ENCODE measurements at regions not wholly inside any gene's neighbourhood (a gene's known extent, or its start where the extent isn't known, plus 50 kb on each side); places are given as distances from the start of the nearest gene placed in this dataset.
"Not testable (repeated sequence)": the region's sequence is repeated elsewhere in the genome, so short reads cannot be mapped to it uniquely, and the experiment has no call there.

GRCh38 chr13:18869365-18869764 is 312.3 kb downstream of the TUBA3C start:
- not testable (repeated sequence) for TF ChIP-seq ZNF274 (IDR thresholded peaks at IDR 0.05; ENCODE audit: low read depth, low read length); YY1 (IDR thresholded peaks at IDR 0.05; ENCODE audit: insufficient read depth, insufficient read length); SUZ12 (IDR thresholded peaks at IDR 0.05; ENCODE audit: extremely low read depth, insufficient read depth, insufficient read length)
